Esophagus (tissue), 2 donors: ENCODE measurements at regions not wholly inside any gene's neighbourhood (a gene's known extent, or its start where the extent isn't known, plus 50 kb on each side); places are given as distances from the start of the nearest gene placed in this dataset.
"Not testable (repeated sequence)": the region's sequence is repeated elsewhere in the genome, so short reads cannot be mapped to it uniquely, and the experiment has no call there.

Source experiments
- H3K27ac ChIP-seq, 2 donors: one replicate each; pipeline ENCODE4 v1.5.1; 2013; ENCODE audit warnings: low read depth in 2 of 2, mild to moderate bottlenecking in 2 of 2, inconsistent platforms in 1 of 2, low read length in 1 of 2, moderate library complexity in 1 of 2
- H3K27me3 ChIP-seq, 2 donors: one replicate each; pipeline ENCODE4 v1.6.1; 2013; ENCODE audit warnings: low read length in 2 of 2, control low read depth in 1 of 2, mild to moderate bottlenecking in 1 of 2; ENCODE audit not compliant: insufficient read depth in 2 of 2, control insufficient read depth in 1 of 2
- H3K36me3 ChIP-seq, 2 donors: one replicate each; pipeline ENCODE4 v1.6.1; 2013; ENCODE audit warnings: low read length in 1 of 2; ENCODE audit not compliant: control insufficient read depth in 2 of 2, insufficient read depth in 2 of 2
- H3K4me1 ChIP-seq, 2 donors: one replicate each; pipeline ENCODE4 v1.6.1; 2013; ENCODE audit warnings: low read length in 1 of 2; ENCODE audit not compliant: control insufficient read depth in 2 of 2, insufficient read depth in 2 of 2
- H3K4me3 ChIP-seq, 2 donors: one replicate each; pipeline ENCODE4 v1.5.1; 2013; ENCODE audit warnings: low read length in 2 of 2, mild to moderate bottlenecking in 2 of 2, low read depth in 1 of 2, moderate library complexity in 1 of 2
- H3K9me3 ChIP-seq, 2 donors: one replicate each; pipeline ENCODE4 v1.6.1; 2013; ENCODE audit warnings: mild to moderate bottlenecking in 2 of 2, low read depth in 1 of 2, low read length in 1 of 2, moderate library complexity in 1 of 2; ENCODE audit not compliant: control insufficient read depth in 2 of 2, insufficient read depth in 1 of 2
- WGBS, 2 donors: extraction: QIAGEN DNeasy Blood & Tissue Kit; methylation state at CpG; one replicate each; pipeline ENCODE4 v1.1.7; 2013; 5-methylcytosine and 5-hydroxymethylcytosine counted together
- donor health status: healthy with polysubstance abuse.
- donor health status: Bipolar disorder and iron deficiency.

GRCh38 chr15:66998234-66998633 is 67.2 kb upstream of the SMAD3 start:
- not testable (repeated sequence) for H3K9me3 ChIP-seq, H3K36me3 ChIP-seq, H3K4me1 ChIP-seq, H3K27me3 ChIP-seq, H3K4me3 ChIP-seq, H3K27ac ChIP-seq
- WGBS, 2 donors = 93 to 94% methylated on average over 1 of the region's 1 CpG

DNA sequence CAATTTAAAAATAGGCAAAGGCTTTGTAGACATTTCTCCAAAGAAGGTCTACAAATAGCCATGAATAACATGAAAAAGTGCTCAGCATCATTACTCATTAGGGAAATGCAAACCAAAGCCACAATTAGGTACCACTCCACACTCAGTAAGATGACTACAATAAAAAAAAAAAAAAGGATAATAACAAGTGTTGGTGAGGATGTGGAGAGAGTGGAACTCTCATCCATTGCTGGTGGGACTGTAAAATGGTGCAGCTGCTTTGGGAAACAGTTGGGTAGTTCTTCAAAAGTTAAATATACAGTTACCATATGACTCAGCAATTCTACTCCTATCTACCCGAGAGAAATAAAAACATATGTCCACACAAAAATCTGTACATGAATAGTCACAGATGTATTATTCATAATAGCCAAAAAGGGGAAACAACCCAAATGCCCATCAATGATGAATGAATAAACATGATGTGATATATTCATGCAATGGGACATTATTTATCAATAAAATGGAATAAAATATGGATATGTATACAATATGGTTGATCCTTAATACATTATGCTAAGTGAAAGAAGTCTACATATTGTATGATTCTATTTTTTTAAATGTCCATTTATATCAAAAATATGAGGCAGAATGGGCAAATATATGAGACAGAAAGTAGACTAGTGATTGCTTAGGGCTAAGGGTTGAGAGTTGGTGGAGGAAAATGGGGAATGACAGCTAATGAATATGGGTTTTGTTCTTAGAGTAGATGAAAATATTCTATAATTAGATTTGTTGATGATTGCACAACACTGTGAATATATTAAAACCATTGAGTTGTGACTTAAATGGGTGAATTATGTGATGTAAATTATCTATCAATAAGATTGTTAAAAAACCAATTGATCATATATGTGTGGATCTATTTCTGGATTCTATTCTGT is 66.1 kb upstream of the SMAD3 start:
- H3K36me3 ChIP-seq = no peaks in the 10 kb centered on the region
- no peaks in the 10 kb centered on the region for H3K4me1 ChIP-seq
- no peaks in the 10 kb centered on the region for H3K27me3 ChIP-seq
- no peak overlapping the region for H3K27ac ChIP-seq
- H3K9me3 ChIP-seq = no peaks in the 10 kb centered on the region
- no peak overlapping the region for H3K4me3 ChIP-seq
- WGBS, 2 donors = 50 to 56% methylated on average over 1 of the region's 1 CpG

DNA sequence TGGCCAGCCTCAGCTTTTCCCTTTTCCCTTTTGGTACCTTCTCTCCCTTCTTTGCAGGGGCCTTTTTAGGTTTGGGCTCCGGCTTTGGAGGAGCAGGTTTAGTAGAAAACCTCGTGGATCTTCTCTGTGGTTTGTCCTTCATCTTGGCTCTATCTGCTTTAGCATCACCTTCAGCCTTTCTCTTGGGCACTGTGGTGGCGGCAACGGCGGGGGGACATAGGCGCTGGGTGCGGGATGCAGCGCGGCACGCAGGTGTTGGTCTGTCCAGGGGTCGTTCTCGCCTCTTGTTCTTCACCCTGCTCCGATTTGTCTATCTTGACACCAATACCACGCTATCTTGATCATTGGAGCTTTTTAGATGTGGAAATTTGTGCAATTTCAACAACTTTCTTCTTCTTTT is 64.5 kb upstream of the SMAD3 start:
- Histone ChIP-seq H3K9me3 (no peaks in the 10 kb centered on the region), H3K4me3 (no peak overlapping the region)
- 89 to 93% methylated on average over 14 of the region's 14 CpGs for WGBS, 2 donors

GRCh38 chr15:67002368-67002767 is 63.0 kb upstream of the SMAD3 start:
- H3K4me3 ChIP-seq = no peak overlapping the region
- no peaks in the 10 kb centered on the region for H3K36me3 ChIP-seq
- H3K9me3 ChIP-seq = no peaks in the 10 kb centered on the region
- H3K27me3 ChIP-seq = no peaks in the 10 kb centered on the region
- no peaks in the 10 kb centered on the region for H3K4me1 ChIP-seq
- H3K27ac ChIP-seq = no peak overlapping the region

More for the DNA sequence above, 64.5 kb upstream of the SMAD3 start:
- Histone ChIP-seq H3K36me3 (no peaks in the 10 kb centered on the region), H3K4me1 (no peaks in the 10 kb centered on the region), H3K27ac (no peak overlapping the region), H3K27me3 (no peaks in the 10 kb centered on the region)

DNA sequence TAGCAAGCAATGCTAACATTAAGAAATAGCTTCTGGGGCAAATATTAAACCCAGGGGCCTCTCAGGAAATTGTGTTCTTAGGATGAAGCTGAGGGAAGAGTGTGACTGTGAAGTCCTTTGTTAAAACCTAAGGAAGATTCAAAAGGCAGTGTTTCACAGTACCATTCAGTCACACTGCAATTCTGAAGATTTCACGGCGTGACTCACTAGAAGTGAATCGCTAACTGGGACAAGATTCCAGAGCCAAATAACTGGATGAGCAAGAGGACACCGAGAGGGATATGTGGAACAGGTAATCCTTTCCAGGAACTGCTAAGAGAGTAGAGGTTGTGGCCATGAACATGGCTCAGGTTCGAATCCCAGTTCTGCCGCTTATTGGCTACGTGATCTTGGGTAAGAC is 61.8 kb upstream of the SMAD3 start:
- H3K36me3 ChIP-seq = no peaks in the 10 kb centered on the region
- WGBS, 2 donors = 86 to 87% methylated on average over 7 of the region's 7 CpGs

DNA sequence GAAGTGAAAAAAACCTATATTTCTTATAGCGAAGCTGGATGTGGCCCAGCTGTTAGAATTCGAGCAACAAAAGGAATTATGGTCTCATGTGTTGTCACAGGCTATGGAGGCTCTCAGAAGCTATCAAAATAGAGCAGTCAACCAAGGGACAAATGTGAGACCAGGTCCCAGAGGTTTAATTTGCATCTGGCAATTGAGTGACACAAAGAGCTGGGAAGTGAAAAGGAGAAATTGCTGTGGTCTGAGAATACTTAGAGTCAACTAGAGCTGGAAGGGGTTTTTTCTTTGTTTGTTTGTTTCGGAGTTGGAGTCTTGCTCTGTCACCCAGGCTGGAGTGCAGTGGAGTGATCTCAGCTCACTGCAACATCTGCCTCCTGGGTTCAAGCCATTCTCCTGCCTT is 61.3 kb upstream of the SMAD3 start:
- Histone ChIP-seq H3K27me3 (no peaks in the 10 kb centered on the region), H3K27ac (no peak overlapping the region), H3K4me3 (no peak overlapping the region), H3K9me3 (no peaks in the 10 kb centered on the region), H3K4me1 (no peaks in the 10 kb centered on the region), H3K36me3 (no peaks in the 10 kb centered on the region)
- WGBS, 2 donors = 91 to 93% methylated on average over 3 of the region's 3 CpGs

More for the DNA sequence above, 61.8 kb upstream of the SMAD3 start:
- H3K4me1 ChIP-seq = no peaks in the 10 kb centered on the region
- H3K9me3 ChIP-seq = no peaks in the 10 kb centered on the region
- no peaks in the 10 kb centered on the region for H3K27me3 ChIP-seq
- H3K27ac ChIP-seq = no peak overlapping the region
- H3K4me3 ChIP-seq = no peak overlapping the region

DNA sequence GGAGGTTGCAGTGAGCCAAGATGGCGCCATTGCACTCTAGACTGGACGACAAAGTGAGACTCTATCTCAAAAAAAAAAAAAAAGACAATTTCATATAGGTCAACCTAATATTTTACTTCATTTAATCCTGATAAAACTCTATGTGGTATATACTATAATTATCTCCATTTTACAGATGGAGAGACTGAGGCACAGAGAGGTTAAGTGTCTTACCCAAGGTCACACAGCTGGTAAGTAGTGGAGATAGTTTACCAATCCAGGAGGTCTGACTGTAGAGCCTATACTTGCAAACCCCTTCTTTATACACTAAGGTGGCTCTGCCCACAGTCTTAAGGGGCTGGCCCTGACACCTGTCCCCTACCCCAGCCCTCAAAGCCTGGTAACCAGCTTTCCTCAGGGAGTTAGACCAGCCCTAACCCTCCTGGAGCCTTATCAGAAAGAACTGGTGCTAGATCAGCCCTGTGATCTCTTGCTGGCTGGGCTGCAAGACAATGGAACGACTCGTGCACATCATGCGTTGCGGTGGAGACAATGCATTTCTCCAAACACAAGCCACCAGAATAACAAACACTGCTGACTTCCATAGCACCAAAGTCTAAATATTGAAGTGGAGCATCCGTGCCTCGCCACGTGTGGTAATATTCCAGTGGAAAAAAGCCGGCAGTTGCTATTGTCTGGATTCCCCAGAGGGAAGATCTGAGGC is 60.0 kb upstream of the SMAD3 start:
- Histone ChIP-seq H3K27me3 (no peaks in the 10 kb centered on the region), H3K4me1 (no peaks in the 10 kb centered on the region), H3K9me3 (no peaks in the 10 kb centered on the region), H3K27ac (no peak overlapping the region), H3K36me3 (no peaks in the 10 kb centered on the region), H3K4me3 (no peak overlapping the region)
- WGBS, 2 donors = 87 to 90% methylated on average over 10 of the region's 10 CpGs

- Histone ChIP-seq H3K27ac (no peak overlapping the region), H3K4me1 (no peaks in the 10 kb centered on the region), H3K4me3 (no peak overlapping the region), H3K27me3 (no peaks in the 10 kb centered on the region), H3K36me3 (no peaks in the 10 kb centered on the region), H3K9me3 (no peaks in the 10 kb centered on the region)
- WGBS, 2 donors = 88 to 89% methylated on average over 10 of the region's 10 CpGs
These were observed 59.0 kb upstream of the SMAD3 start for GRCh38 chr15:67006083-67007065.
